ENCODE measurements at regions not wholly inside any gene's neighbourhood (a gene's known extent, or its start where the extent isn't known, plus 50 kb on each side); places are given as distances from the start of the nearest gene placed in this dataset.

DNA sequence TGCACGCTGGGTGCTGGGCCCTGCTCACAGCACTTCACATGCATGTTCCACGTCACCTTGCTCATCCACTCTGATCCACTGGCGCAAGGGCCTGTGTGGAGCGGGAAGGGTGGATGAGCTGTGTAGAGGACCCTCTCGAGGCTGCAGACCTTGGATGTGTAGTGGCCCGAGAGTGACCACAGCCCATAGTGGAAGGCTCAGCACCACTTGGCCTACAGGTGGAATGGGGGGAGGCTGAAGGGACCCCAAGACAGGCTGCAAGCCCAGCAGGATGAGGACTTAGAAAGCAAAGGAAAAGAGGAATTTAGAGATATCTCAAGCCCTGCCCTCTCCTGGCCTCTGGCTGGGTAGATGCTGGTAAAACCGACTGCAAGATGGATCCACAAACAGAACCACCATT is 175.9 kb upstream of the COPS8 start:
- TF ChIP-seq, protein P1, sequence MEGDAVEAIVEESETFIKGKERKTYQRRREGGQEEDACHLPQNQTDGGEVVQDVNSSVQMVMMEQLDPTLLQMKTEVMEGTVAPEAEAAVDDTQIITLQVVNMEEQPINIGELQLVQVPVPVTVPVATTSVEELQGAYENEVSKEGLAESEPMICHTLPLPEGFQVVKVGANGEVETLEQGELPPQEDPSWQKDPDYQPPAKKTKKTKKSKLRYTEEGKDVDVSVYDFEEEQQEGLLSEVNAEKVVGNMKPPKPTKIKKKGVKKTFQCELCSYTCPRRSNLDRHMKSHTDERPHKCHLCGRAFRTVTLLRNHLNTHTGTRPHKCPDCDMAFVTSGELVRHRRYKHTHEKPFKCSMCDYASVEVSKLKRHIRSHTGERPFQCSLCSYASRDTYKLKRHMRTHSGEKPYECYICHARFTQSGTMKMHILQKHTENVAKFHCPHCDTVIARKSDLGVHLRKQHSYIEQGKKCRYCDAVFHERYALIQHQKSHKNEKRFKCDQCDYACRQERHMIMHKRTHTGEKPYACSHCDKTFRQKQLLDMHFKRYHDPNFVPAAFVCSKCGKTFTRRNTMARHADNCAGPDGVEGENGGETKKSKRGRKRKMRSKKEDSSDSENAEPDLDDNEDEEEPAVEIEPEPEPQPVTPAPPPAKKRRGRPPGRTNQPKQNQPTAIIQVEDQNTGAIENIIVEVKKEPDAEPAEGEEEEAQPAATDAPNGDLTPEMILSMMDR (IDR thresholded peaks at IDR 0.05) = no peak
- H3K4me3 ChIP-seq = no peak overlapping the region
- no peaks in the 10 kb centered on the region for H3K36me3 ChIP-seq
- H3K4me1 ChIP-seq = no peaks in the 10 kb centered on the region
- no peak overlapping the region for H3K27ac ChIP-seq
- no peaks in the 10 kb centered on the region for H3K27me3 ChIP-seq
- DNase-seq (ENCODE audit: low spot score) = peak; percentile 56
- no peaks in the 10 kb centered on the region for H3K9me3 ChIP-seq

DNA sequence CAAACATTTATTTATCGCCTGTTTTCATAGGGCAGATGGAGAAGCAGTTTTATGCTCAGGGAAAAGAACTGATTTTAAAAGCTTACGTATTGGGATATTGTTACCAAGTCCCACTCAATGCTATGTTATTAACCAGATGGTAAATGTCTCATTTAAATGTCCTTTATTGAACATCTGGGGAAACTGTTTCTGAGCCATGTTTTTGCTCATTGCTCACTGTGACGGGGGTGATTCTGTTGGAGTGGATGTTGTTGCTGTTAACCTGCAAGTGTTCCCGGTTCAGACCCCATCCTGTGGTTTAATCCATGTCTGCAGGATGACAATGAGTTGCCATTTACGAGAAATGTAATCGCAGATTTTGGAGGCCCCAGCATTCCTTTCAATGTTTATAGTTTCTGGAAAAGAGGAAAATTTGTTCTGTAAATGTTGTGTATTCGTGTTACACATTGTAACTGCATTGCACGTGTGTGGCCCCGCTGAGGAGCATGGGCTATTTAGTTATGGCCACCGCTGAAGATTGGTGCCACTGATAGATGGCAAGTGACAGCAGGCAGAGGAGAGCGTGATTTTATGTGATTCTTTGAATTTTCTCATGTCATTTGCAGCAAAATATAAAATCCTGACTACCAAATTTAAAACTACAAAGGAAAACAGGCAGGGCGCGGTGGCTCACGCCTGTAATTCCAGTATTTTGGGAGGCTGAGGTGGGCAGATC is 174.8 kb upstream of the COPS8 start:
- TF ChIP-seq, protein P1 (IDR thresholded peaks at IDR 0.05) = no peak
- no peaks in the 10 kb centered on the region for H3K9me3 ChIP-seq
- H3K4me3 ChIP-seq = no peak overlapping the region
- H3K4me1 ChIP-seq = no peaks in the 10 kb centered on the region
- H3K27me3 ChIP-seq = no peaks in the 10 kb centered on the region
- DNase-seq (ENCODE audit: low spot score) = peak; percentile 50
- H3K27ac ChIP-seq = no peak overlapping the region
- H3K36me3 ChIP-seq = no peaks in the 10 kb centered on the region

DNA sequence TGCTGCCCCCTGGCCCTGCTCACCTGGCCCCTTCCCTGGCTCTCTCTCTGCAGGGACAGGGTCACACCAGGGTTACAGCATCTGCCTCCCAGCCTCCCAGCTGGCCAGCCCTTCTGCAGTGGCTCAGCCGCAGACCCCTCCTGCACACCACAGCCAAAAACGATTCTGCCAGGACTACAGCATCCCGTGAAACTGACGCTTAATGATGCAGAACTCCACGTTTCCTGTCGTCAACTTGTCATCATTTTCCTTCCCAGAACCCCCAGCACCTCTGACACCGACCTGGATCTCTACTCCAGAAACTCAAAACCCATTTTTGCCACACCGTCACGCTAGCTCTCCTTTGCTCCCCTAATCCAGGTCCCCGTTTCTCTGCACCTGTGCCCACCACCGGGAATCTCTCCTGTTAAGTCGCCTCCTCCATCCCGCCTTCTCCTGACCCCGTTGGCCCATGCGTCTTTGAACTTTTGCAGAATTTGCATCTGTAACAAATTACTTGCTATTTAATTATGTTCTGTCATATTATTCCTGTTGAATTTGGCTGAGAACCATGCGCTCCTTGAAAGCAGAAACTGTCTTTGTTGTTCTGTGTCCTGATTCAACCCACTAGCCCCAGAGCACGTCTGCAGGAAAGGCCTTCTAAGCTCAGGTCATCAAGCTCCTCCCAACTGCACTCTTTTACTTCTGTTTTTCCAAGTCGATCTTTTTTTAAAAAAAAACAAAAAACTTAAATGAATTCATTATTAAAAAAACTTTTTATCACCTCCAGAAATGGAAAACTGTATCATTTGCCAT is 173.2 kb upstream of the COPS8 start:
- no peaks in the 10 kb centered on the region for H3K36me3 ChIP-seq
- peak; percentile 50 for DNase-seq (ENCODE audit: low spot score)
- TF ChIP-seq, protein P1 (IDR thresholded peaks at IDR 0.05) = no peak

DNA sequence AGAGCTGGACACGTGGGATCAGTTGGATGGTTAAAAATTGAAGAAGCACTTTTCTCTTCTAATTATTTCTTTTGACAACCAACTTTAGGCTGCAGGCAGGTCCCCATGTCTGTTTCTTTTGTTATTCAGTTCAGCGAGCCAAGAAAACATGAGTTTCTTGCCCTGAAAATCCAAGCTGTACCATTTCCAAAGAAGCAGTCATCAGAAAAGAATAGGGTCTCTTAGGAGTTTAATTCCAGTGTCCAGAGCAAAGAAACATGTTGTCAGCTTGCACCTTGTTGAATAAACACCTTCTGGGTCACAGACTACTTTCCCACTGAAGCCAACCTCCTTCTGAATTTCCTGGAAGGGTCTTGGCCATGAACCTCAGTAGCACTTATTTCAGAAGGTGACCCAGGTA is 170.5 kb upstream of the COPS8 start:
- DNase-seq (ENCODE audit: low spot score) = no peak
- TF ChIP-seq, protein P1 (IDR thresholded peaks at IDR 0.05) = no peak
- Histone ChIP-seq H3K27me3 (no peaks in the 10 kb centered on the region), H3K27ac (no peak overlapping the region), H3K4me1 (no peaks in the 10 kb centered on the region), H3K4me3 (no peak overlapping the region), H3K9me3 (no peaks in the 10 kb centered on the region), H3K36me3 (no peaks in the 10 kb centered on the region)

More for the DNA sequence above, 173.2 kb upstream of the COPS8 start:
- H3K4me3 ChIP-seq = no peak overlapping the region
- no peaks in the 10 kb centered on the region for H3K4me1 ChIP-seq
- no peaks in the 10 kb centered on the region for H3K27me3 ChIP-seq
- no peaks in the 10 kb centered on the region for H3K9me3 ChIP-seq
- H3K27ac ChIP-seq = no peak overlapping the region

DNA sequence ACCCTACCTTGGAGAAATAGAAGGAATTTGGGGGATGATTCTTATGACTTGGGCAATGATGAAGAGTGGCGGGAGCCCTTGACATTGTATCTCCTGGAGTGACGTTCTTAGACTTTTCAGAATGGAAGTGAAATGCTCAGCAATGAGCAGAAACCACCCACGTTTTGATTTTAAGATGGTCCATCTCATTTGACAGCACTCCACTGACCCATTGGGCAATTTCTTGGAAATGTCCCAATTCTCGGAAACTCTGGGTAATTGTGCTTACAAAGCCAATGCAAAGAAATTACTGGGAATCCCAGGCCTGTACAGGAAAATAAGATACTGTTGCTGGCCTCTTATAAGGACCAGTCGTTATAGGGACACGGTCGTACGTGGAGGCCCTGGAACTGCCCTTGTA is 170.0 kb upstream of the COPS8 start:
- Histone ChIP-seq H3K4me3 (no peak overlapping the region), H3K27me3 (no peaks in the 10 kb centered on the region), H3K4me1 (no peaks in the 10 kb centered on the region), H3K36me3 (no peaks in the 10 kb centered on the region), H3K27ac (no peak overlapping the region), H3K9me3 (no peaks in the 10 kb centered on the region)
- peak; percentile 55 for DNase-seq (ENCODE audit: low spot score)
- TF ChIP-seq, protein P1 (IDR thresholded peaks at IDR 0.05) = no peak
